Neural cell (in vitro differentiated cells): ENCODE measurements at regions not wholly inside any gene's neighbourhood (a gene's known extent, or its start where the extent isn't known, plus 50 kb on each side); places are given as distances from the start of the nearest gene placed in this dataset.

ENCODE experiments used
- H2AFZ ChIP-seq: fragments of 200-600, 300-800 bp; sonication (generic), shearing (Covaris generic); 2 replicates; pipeline ENCODE4 v1.6.0; 2014; ENCODE audit warnings: low read depth, mild to moderate bottlenecking, antibody characterized with exemption, low read length, moderate library complexity
- H3F3A ChIP-seq: fragments of 200-600 bp; shearing (Covaris generic); 2 replicates; pipeline ENCODE4 v1.6.1; 2016; ENCODE audit warnings: mild to moderate bottlenecking, moderate library complexity, mixed read lengths, antibody characterized with exemption, low read length; ENCODE audit not compliant: insufficient read depth, poor library complexity, severe bottlenecking
- H3K27ac ChIP-seq: fragments of 200-600, 300-800 bp; sonication (generic), shearing (Covaris generic); 2 replicates; pipeline ENCODE4 v1.5.1; 2014; ENCODE audit warnings: mild to moderate bottlenecking, low read length, moderate library complexity
- H3K27me3 ChIP-seq: fragments of 300-800, 200-600 bp; sonication (generic), shearing (Covaris generic); 2 replicates; pipeline ENCODE4 v1.6.0; 2014; ENCODE audit warnings: mild to moderate bottlenecking, low read depth, low read length, moderate library complexity; ENCODE audit not compliant: insufficient read depth
- H3K36me3 ChIP-seq: fragments of 300-800, 200-600 bp; sonication (generic), shearing (Covaris generic); 2 replicates; pipeline ENCODE4 v1.5.1; 2014; ENCODE audit warnings: mild to moderate bottlenecking, antibody characterized with exemption, low read length, moderate library complexity; ENCODE audit not compliant: insufficient read depth
- H3K4me2 ChIP-seq: fragments of 300-800, 200-600 bp; sonication (generic), shearing (Covaris generic); 2 replicates; pipeline ENCODE4 v1.6.0; 2014; ENCODE audit warnings: mild to moderate bottlenecking, low read length
- H3K4me3 ChIP-seq: fragments of 300-800, 200-600 bp; sonication (generic), shearing (Covaris generic); 2 replicates; pipeline ENCODE4 v1.5.1; 2014; ENCODE audit warnings: mild to moderate bottlenecking, low read length, moderate library complexity
- H3K79me2 ChIP-seq: fragments of 200-600 bp; shearing (Covaris generic); replicated peaks from 2 replicates; pipeline ENCODE4 v1.6.0; 2014; ENCODE audit warnings: mild to moderate bottlenecking, low read length, moderate library complexity; ENCODE audit not compliant: insufficient read depth
- H3K9ac ChIP-seq: fragments of 300-800, 200-600 bp; sonication (generic), shearing (Covaris generic); 2 replicates; pipeline ENCODE4 v1.6.1; 2016; ENCODE audit warnings: mild to moderate bottlenecking, low read length, mixed read lengths
- H3K9me2 ChIP-seq: fragments of 200-600 bp; shearing (Covaris generic); 2 replicates; pipeline ENCODE4 v1.6.1; 2016; ENCODE audit warnings: mild to moderate bottlenecking, low read length, mixed read lengths; ENCODE audit not compliant: insufficient read depth
- H3K9me3 ChIP-seq: fragments of 200-600, 300-800 bp; sonication (generic), shearing (Covaris generic); 2 replicates; pipeline ENCODE4 v1.6.1; 2016; ENCODE audit warnings: mild to moderate bottlenecking, mixed run types, low read length, moderate library complexity, mixed read lengths
- H4K20me1 ChIP-seq: fragments of 200-600 bp; shearing (Covaris generic); 2 replicates; pipeline ENCODE4 v1.6.1; 2016; ENCODE audit warnings: mild to moderate bottlenecking, mixed run types; ENCODE audit not compliant: insufficient read depth
- CTCF ChIP-seq: fragments of 450-650 bp; IDR thresholded peaks from 2 replicates; pipeline ENCODE4 v1.5.1; 2014; ENCODE audit warnings: antibody characterized with exemption, mild to moderate bottlenecking, moderate library complexity; ENCODE audit not compliant: poor library complexity, severe bottlenecking
- EP300 ChIP-seq: fragments of 450-650 bp; conservative IDR thresholded peaks from 2 replicates; pipeline ENCODE4 v1.6.1; 2014; ENCODE audit warnings: antibody characterized with exemption, mild to moderate bottlenecking, moderate library complexity; ENCODE audit not compliant: poor library complexity, severe bottlenecking
- EZH2 ChIP-seq: fragments of 200-600, 300-800 bp; shearing (Covaris generic), sonication (generic); IDR thresholded peaks from 2 replicates; pipeline ENCODE4 v1.6.1; 2014; ENCODE audit warnings: antibody characterized with exemption, low read length, borderline replicate concordance, mild to moderate bottlenecking; ENCODE audit not compliant: insufficient read depth, poor library complexity, severe bottlenecking
- MXI1 ChIP-seq: fragments of 450-650 bp; conservative IDR thresholded peaks from 2 replicates; pipeline ENCODE4 v1.6.1; 2014; ENCODE audit warnings: antibody characterized with exemption, mild to moderate bottlenecking; ENCODE audit not compliant: poor library complexity, severe bottlenecking
- POLR2AphosphoS5 ChIP-seq: IDR thresholded peaks from 2 replicates; pipeline ENCODE4 v1.6.1; 2012
- RAD21 ChIP-seq: fragments of 450-650 bp; conservative IDR thresholded peaks from 2 replicates; pipeline ENCODE4 v1.6.1; 2014; ENCODE audit warnings: antibody characterized with exemption, mild to moderate bottlenecking, moderate library complexity
- REST ChIP-seq: IDR thresholded peaks from 2 replicates; pipeline ENCODE4 v1.6.1; 2012; ENCODE audit warnings: borderline replicate concordance
- SMC3 ChIP-seq: fragments of 450-650 bp; conservative IDR thresholded peaks from 2 replicates; pipeline ENCODE4 v1.6.1; 2014; ENCODE audit warnings: antibody characterized with exemption, mild to moderate bottlenecking, moderate library complexity; ENCODE audit not compliant: poor library complexity
- TAF1 ChIP-seq: IDR thresholded peaks from 2 replicates; pipeline ENCODE4 v1.6.1; 2012; ENCODE audit warnings: low read depth

- TF ChIP-seq TAF1 (no peak), MXI1 (no peak), EZH2 (no peak), POLR2AphosphoS5 (no peak)
- no peaks in the 10 kb centered on the region for H4K20me1 ChIP-seq
- no peaks in the 10 kb centered on the region for H3K9me2 ChIP-seq
These were observed 1671.6 kb upstream of the TENM3 start for GRCh38 chr4:180571516-180572055.

GRCh38 chr4:180578175-180578574, 1665.0 kb upstream of the TENM3 start:
- Histone ChIP-seq H3K9ac (no peak overlapping the region), H3K9me2 (no peaks in the 10 kb centered on the region), H3K27me3 (no peaks in the 10 kb centered on the region), H3F3A (no peaks in the 10 kb centered on the region), H2AFZ (no peak overlapping the region), H3K27ac (no peak overlapping the region), H3K4me3 (no peak overlapping the region), H4K20me1 (no peaks in the 10 kb centered on the region), H3K36me3 (no peaks in the 10 kb centered on the region), H3K9me3 (no peaks in the 10 kb centered on the region), H3K4me2 (no peak overlapping the region), H3K79me2 (no peaks in the 10 kb centered on the region)
- TF ChIP-seq CTCF, result no peak
- TF ChIP-seq EP300, result no peak
- no peak for TF ChIP-seq POLR2AphosphoS5
- TF ChIP-seq REST, result no peak
- TF ChIP-seq MXI1, result no peak
- no peak for TF ChIP-seq TAF1
- TF ChIP-seq SMC3, result no peak
- no peak for TF ChIP-seq RAD21
- no peak for TF ChIP-seq EZH2

More at GRCh38 chr4:180571516-180572055, 1671.6 kb upstream of the TENM3 start:
- no peak overlapping the region for H3K4me2 ChIP-seq
- no peak overlapping the region for H2AFZ ChIP-seq
- H3K27ac ChIP-seq, result no peak overlapping the region
- H3F3A ChIP-seq, result no peaks in the 10 kb centered on the region
- no peaks in the 10 kb centered on the region for H3K36me3 ChIP-seq
- no peak overlapping the region for H3K9ac ChIP-seq
- no peaks in the 10 kb centered on the region for H3K9me3 ChIP-seq
- H3K4me3 ChIP-seq, result no peak overlapping the region
- no peaks in the 10 kb centered on the region for H3K79me2 ChIP-seq
- H3K27me3 ChIP-seq, result no peaks in the 10 kb centered on the region
